T-cell (primary cell): ENCODE measurements at regions not wholly inside any gene's neighbourhood (a gene's known extent, or its start where the extent isn't known, plus 50 kb on each side); places are given as distances from the start of the nearest gene placed in this dataset.

Experiments
- ATAC-seq, 4 experiments: fragments of 200-7000 bp in 3 of 4; fragments of 150-1000 bp in 1 of 4; cut with Tn5 transposase; replicated peaks in 1 of 4; 1 replicate in 3 of 4; 2 replicates in 1 of 4; pipeline ENCODE4 v1.10.0; 2021; ENCODE audit warnings: moderate library complexity in 3 of 4, mild to moderate bottlenecking in 2 of 4, moderate number of reproducible peaks in 1 of 4
- CTCF ChIA-PET, 2 donors: fragments of 300-600 bp; sonication (Branson Sonifier 250); formaldehyde crosslinking; loops; one replicate each; lab custom pipeline; 2022; ENCODE audit warnings: antibody characterized with exemption in 2 of 2; lab: Charles Lee
- POLR2A ChIA-PET, 2 donors: fragments of 300-600 bp; sonication (Branson Sonifier 250); formaldehyde crosslinking; loops; one replicate each; lab custom pipeline; 2022; ENCODE audit warnings: antibody characterized with exemption in 2 of 2; lab: Charles Lee
- DNase-seq, 35 experiments: peaks; one replicate each; pipeline versions ENCODE4 v3.0.0 to v3.0.0-alpha.2; 2013 to 2023
- H3K27ac ChIP-seq: one replicate; pipeline ENCODE4 v1.5.1; 2013; ENCODE audit warnings: low read length
- H3K27me3 ChIP-seq, 2 experiments: replicated peaks in 1 of 2; 1 replicate in 1 of 2; 2 replicates in 1 of 2; pipeline versions ENCODE4 v1.6.1 to v1.7.0; 2013; ENCODE audit warnings: low read length in 1 of 2, mixed read lengths in 1 of 2; ENCODE audit not compliant: control insufficient read depth in 2 of 2, insufficient read depth in 2 of 2; ENCODE audit errors: extremely low read depth in 1 of 2
- H3K36me3 ChIP-seq, 2 donors: 1 replicate in 1 of 2; 2 replicates in 1 of 2; pipeline versions ENCODE4 v1.6.1 to v1.7.0; 2013; ENCODE audit warnings: low read length in 1 of 2; ENCODE audit not compliant: control insufficient read depth in 2 of 2, insufficient read depth in 1 of 2; ENCODE audit errors: extremely low read depth in 1 of 2
- H3K4me1 ChIP-seq, 2 experiments: 1 replicate in 1 of 2; 2 replicates in 1 of 2; pipeline versions ENCODE4 v1.6.1 to v1.7.0; 2013; ENCODE audit warnings: low read length in 2 of 2, mixed read lengths in 1 of 2; ENCODE audit not compliant: insufficient read depth in 2 of 2, control insufficient read depth in 1 of 2; ENCODE audit errors: extremely low read depth in 1 of 2
- H3K4me3 ChIP-seq, 2 donors: 1 replicate in 1 of 2; 2 replicates in 1 of 2; pipeline versions ENCODE4 v1.5.1 to v1.7.0; 2013; ENCODE audit warnings: mild to moderate bottlenecking in 2 of 2, low read length in 1 of 2, moderate library complexity in 1 of 2; ENCODE audit not compliant: control insufficient read depth in 1 of 2; ENCODE audit errors: extremely low read depth in 1 of 2
- H3K9me3 ChIP-seq: 2 replicates; pipeline ENCODE4 v1.7.0; 2013
- H3K27ac Mint-ChIP-seq, 2 donors: one replicate each; pipeline ENCODE4 v1.8.0; 2020 to 2021; ENCODE audit warnings: mild to moderate bottlenecking in 2 of 2, mixed read lengths in 2 of 2
- H3K27me3 Mint-ChIP-seq, 2 donors: one replicate each; pipeline ENCODE4 v1.8.0; 2021 to 2022; ENCODE audit warnings: mixed read lengths in 2 of 2
- H3K36me3 Mint-ChIP-seq: one replicate; pipeline ENCODE4 v1.8.0; 2021; ENCODE audit warnings: mixed read lengths
- H3K4me1 Mint-ChIP-seq, 3 donors: one replicate each; pipeline ENCODE4 v1.8.0; 2020 to 2022; ENCODE audit warnings: mixed read lengths in 3 of 3, mild to moderate bottlenecking in 1 of 3
- H3K4me3 Mint-ChIP-seq, 3 donors: one replicate each; pipeline ENCODE4 v1.8.0; 2020 to 2022; ENCODE audit warnings: mild to moderate bottlenecking in 3 of 3, mixed read lengths in 3 of 3, moderate library complexity in 3 of 3
- H3K9me3 Mint-ChIP-seq, 3 donors: one replicate each; pipeline ENCODE4 v1.8.0; 2020 to 2022; ENCODE audit warnings: mixed read lengths in 3 of 3
- WGBS: methylation state at CpG from one replicate; pipeline ENCODE4 v1.1.5; 2013; ENCODE audit warnings: missing lambda C conversion rate; ENCODE audit not compliant: insufficient coverage; 5-methylcytosine and 5-hydroxymethylcytosine counted together

DNA sequence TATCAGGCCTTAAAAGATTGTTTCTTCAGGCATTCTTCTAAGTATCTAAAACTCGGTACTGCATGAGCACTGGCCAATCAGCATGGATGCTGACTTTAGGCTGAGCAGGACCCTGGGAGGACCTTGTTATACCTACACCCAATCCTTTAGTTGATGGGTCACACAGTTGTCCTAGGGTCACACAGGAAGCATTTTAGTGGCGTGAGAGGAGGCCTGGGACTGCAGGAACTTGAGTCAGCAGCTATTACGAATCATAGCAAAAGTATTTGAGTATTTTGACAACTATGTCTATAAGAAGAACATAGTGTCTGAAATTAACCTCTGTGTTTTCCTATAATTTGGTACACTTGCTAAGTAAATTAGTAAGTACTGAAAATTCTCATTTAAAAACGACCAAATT, 741.4 kb downstream of the HACE1 start:
- no peak for DNase-seq
- Histone ChIP-seq H3K4me1 (no peaks in the 10 kb centered on the region), H3K27ac (no peak overlapping the region), H3K9me3 (no peaks in the 10 kb centered on the region), H3K27me3 (no peaks in the 10 kb centered on the region), H3K36me3 (no peaks in the 10 kb centered on the region), H3K4me3 (no peak overlapping the region)
- Mint-ChIP-seq H3K9me3 (peaks cover 5 to 7% (median 6%) of the 10 kb centered on the region in 3 donors), H3K27me3 (no peaks in the 10 kb centered on the region), H3K27ac (no peak overlapping the region), H3K36me3 (no peaks in the 10 kb centered on the region), H3K4me1 (no peaks in the 10 kb centered on the region), H3K4me3 (no peak overlapping the region)
- no peak for ATAC-seq
- ChIA-PET CTCF (no interaction called here), POLR2A (no interaction called here)
- WGBS: no CpG with 5 or more reads among the region's 4 CpGs

GRCh38 chr6:104109806-104110205, 749.9 kb downstream of the HACE1 start:
- ATAC-seq (no peak), DNase-seq (no peak)
- H3K4me1 Mint-ChIP-seq: no peaks in the 10 kb centered on the region
- WGBS: no CpG with 5 or more reads among the region's 2 CpGs
- Histone ChIP-seq H3K9me3 (no peaks in the 10 kb centered on the region), H3K4me1 (no peaks in the 10 kb centered on the region), H3K27ac (no peak overlapping the region), H3K4me3 (no peak overlapping the region), H3K36me3 (no peaks in the 10 kb centered on the region), H3K27me3 (no peaks in the 10 kb centered on the region)
- H3K36me3 Mint-ChIP-seq: no peaks in the 10 kb centered on the region
- no peak overlapping the region for H3K4me3 Mint-ChIP-seq
- ChIA-PET POLR2A (no interaction called here), CTCF (no interaction called here)
- no peaks in the 10 kb centered on the region for H3K27me3 Mint-ChIP-seq
- H3K27ac Mint-ChIP-seq: no peak overlapping the region
- H3K9me3 Mint-ChIP-seq: peaks cover 0 to 4% (median 0%) of the 10 kb centered on the region in 3 donors

DNA sequence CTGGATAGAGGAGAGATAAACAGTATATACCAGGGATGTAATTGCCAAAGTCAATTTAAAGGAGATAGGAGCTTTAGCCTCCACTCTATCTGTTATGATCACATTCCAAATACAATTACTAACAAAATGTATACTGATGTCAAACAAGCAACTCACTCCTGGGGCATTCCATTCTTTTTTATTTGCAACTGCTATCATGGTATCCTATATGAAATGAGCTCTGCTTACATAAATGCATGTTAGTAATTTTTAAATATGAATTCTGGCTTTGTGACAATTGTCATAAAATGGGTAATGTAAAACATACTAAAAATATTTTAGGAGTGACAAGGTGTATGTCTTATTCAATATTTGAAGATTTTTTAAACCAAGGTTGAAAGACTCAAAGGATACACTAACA, 751.1 kb downstream of the HACE1 start:
- H3K27me3 Mint-ChIP-seq: no peaks in the 10 kb centered on the region
- H3K27ac Mint-ChIP-seq: no peak overlapping the region
- no peak overlapping the region for H3K4me3 ChIP-seq
- H3K27me3 ChIP-seq: no peaks in the 10 kb centered on the region
- no peak overlapping the region for H3K27ac ChIP-seq
- POLR2A ChIA-PET: no interaction called here
- no peak overlapping the region for H3K4me3 Mint-ChIP-seq
- H3K9me3 Mint-ChIP-seq: peaks cover 0 to 2% (median 0%) of the 10 kb centered on the region in 3 donors
- no peaks in the 10 kb centered on the region for H3K9me3 ChIP-seq
- CTCF ChIA-PET: no interaction called here
- no peaks in the 10 kb centered on the region for H3K36me3 ChIP-seq
- ATAC-seq (no peak), DNase-seq (no peak)
- H3K4me1 Mint-ChIP-seq: no peaks in the 10 kb centered on the region
- H3K36me3 Mint-ChIP-seq: no peaks in the 10 kb centered on the region
- no peaks in the 10 kb centered on the region for H3K4me1 ChIP-seq

DNA sequence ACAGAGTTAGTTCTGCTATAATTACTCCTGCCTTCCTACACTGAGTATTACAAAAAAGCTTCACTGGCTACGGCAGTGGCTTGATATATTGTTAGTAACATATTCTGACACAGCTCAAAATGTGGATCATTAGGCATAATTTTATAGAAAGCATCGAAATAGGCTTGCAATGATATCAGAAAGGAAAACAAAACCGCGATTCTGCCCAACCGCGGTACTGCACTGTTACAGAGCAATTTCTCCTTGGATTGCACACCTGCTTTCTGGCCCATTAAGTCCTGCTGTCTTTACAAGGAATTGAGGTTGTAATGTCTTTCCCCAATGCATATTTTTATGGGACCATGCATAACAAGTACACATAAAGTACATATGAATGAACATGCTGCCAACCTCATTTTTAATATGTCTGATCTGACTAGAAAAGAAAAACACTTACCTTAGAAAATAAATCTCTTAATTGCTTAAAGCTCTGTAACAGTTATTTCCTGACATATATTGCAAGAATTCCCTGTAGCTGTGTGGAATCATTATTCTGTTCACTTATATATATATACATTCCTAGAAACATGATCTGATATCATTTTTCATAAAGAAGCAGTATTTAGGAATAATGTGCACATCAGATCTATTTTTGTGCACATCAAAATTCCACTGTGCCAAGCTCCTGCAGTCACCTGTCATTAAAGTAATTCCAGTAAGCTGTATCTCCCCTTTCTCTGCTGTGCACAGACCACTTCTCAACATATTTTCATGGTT, 763.9 kb downstream of the HACE1 start:
- POLR2A ChIA-PET: no interaction called here
- Histone ChIP-seq H3K9me3 (no peaks in the 10 kb centered on the region), H3K4me1 (no peaks in the 10 kb centered on the region), H3K4me3 (no peak overlapping the region), H3K36me3 (no peaks in the 10 kb centered on the region), H3K27me3 (no peaks in the 10 kb centered on the region), H3K27ac (no peak overlapping the region)
- H3K4me1 Mint-ChIP-seq: no peaks in the 10 kb centered on the region
- ATAC-seq: no peak
- no peak overlapping the region for H3K27ac Mint-ChIP-seq
- peaks cover 3 to 5% (median 4%) of the 10 kb centered on the region in 3 donors for H3K9me3 Mint-ChIP-seq
- DNase-seq: no peak
- WGBS: 43% methylated on average over 1 of the region's 6 CpGs
- H3K36me3 Mint-ChIP-seq: no peaks in the 10 kb centered on the region
- no peak overlapping the region for H3K4me3 Mint-ChIP-seq
- no peaks in the 10 kb centered on the region for H3K27me3 Mint-ChIP-seq
- CTCF ChIA-PET: no interaction called here

GRCh38 chr6:104087765-104088164, 772.0 kb downstream of the HACE1 start:
- H3K27ac Mint-ChIP-seq: no peak overlapping the region
- Histone ChIP-seq H3K4me3 (no peak overlapping the region), H3K4me1 (no peaks in the 10 kb centered on the region), H3K9me3 (no peaks in the 10 kb centered on the region), H3K27ac (no peak overlapping the region), H3K27me3 (no peaks in the 10 kb centered on the region), H3K36me3 (no peaks in the 10 kb centered on the region)
- ChIA-PET POLR2A (no interaction called here), CTCF (no interaction called here)
- no peaks in the 10 kb centered on the region for H3K36me3 Mint-ChIP-seq
- no peaks in the 10 kb centered on the region for H3K4me1 Mint-ChIP-seq
- ATAC-seq: no peak
- no CpG with 5 or more reads among the region's 1 CpG for WGBS
- no peak overlapping the region for H3K4me3 Mint-ChIP-seq
- peaks cover 0 to 8% (median 6%) of the 10 kb centered on the region in 3 donors for H3K9me3 Mint-ChIP-seq
- no peaks in the 10 kb centered on the region for H3K27me3 Mint-ChIP-seq
- no peak for DNase-seq

DNA sequence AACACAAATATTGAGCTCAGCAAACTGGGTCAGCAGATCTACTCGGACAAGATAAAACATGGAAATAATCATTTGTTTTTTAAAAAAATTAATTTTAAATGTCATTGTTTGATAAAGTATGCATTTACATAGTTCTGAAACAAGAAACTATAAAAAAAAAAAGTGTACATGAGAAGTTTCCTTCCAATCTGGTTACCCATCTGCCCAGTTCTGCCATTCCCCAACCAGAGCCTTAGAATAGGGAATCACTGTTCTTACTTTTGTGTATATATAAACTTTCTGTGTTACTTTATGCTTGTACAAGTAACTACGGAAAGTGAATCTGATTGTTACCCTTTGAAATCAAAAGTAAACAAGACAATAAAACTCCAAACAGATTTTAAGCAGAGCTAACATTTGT, 791.4 kb downstream of the HACE1 start:
- peaks cover 0 to 5% (median 0%) of the 10 kb centered on the region in 3 donors for H3K9me3 Mint-ChIP-seq
- ATAC-seq (no peak), DNase-seq (no peak)
- H3K4me3 Mint-ChIP-seq: no peak overlapping the region
- H3K27ac Mint-ChIP-seq: no peak overlapping the region
- ChIA-PET POLR2A (no interaction called here), CTCF (no interaction called here)
- H3K4me1 ChIP-seq: no peaks in the 10 kb centered on the region
- H3K9me3 ChIP-seq: no peaks in the 10 kb centered on the region
- no CpG with 5 or more reads among the region's 2 CpGs for WGBS
- no peak overlapping the region for H3K27ac ChIP-seq
- no peak overlapping the region for H3K4me3 ChIP-seq
- H3K27me3 ChIP-seq: no peaks in the 10 kb centered on the region
- H3K36me3 Mint-ChIP-seq: no peaks in the 10 kb centered on the region
- no peaks in the 10 kb centered on the region for H3K4me1 Mint-ChIP-seq
- no peaks in the 10 kb centered on the region for H3K36me3 ChIP-seq
- H3K27me3 Mint-ChIP-seq: no peaks in the 10 kb centered on the region

DNA sequence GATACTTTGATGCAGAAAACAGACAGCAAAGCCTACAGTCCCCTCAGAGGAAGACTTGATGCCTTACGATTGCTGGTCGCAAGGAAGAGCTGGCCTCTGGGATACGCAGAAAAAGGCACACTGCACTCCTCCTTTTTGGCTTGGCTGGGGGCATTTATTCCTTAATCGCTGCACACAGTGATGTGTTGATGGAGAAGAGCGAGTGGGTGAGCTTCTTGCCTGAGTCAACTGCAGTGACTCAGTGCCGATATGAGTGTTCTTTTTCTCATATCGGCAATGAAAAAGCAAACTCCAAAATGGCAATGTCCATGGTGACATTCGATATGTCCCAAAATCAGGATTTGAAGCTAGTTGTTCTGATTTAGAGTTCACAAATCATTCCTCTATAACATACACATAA, 794.8 kb downstream of the HACE1 start:
- H3K4me1 ChIP-seq: no peaks in the 10 kb centered on the region
- H3K9me3 ChIP-seq: no peaks in the 10 kb centered on the region
- WGBS: 73% methylated on average over 4 of the region's 8 CpGs
- H3K27ac ChIP-seq: no peak overlapping the region
- H3K4me3 Mint-ChIP-seq: no peak overlapping the region
- no peaks in the 10 kb centered on the region for H3K27me3 Mint-ChIP-seq
- H3K36me3 ChIP-seq: no peaks in the 10 kb centered on the region
- no peak for ATAC-seq
- no peak overlapping the region for H3K4me3 ChIP-seq
- H3K4me1 Mint-ChIP-seq: no peaks in the 10 kb centered on the region
- ChIA-PET POLR2A (no interaction called here), CTCF (no interaction called here)
- peaks cover 0 to 4% (median 4%) of the 10 kb centered on the region in 3 donors for H3K9me3 Mint-ChIP-seq
- H3K27me3 ChIP-seq: no peaks in the 10 kb centered on the region
- no peaks in the 10 kb centered on the region for H3K36me3 Mint-ChIP-seq
- no peak for DNase-seq
- no peak overlapping the region for H3K27ac Mint-ChIP-seq
